NCI-H2029 (cell line): ENCODE measurements at regions not wholly inside any gene's neighbourhood (a gene's known extent, or its start where the extent isn't known, plus 50 kb on each side); places are given as distances from the start of the nearest gene placed in this dataset.
"Not testable (repeated sequence)": the region's sequence is repeated elsewhere in the genome, so short reads cannot be mapped to it uniquely, and the experiment has no call there.

Experiments
- DNase-seq: peaks from one replicate; lab custom pipeline; 2025; lab: John Stamatoyannopoulos, UW

DNA sequence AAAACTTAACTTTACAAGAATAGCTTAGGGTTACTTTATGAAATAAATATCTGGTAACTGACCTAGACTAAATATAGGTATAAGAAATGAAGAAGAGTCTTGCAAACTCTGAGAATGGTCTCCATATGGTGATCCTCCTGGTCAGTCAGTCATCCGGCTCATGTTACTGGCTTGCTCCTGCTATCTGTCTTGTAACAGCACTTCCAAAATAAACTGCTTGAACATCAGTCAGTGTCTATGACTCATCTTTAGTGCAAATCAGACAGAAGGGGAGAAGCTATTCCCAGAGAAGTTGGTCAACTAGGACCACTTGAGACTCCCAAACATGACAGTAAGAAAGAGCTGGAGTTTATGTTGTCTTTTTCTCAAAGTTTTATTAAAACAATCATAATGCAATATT, 1550.9 kb downstream of the PCDH9 start:
- DNase-seq = no peak

DNA sequence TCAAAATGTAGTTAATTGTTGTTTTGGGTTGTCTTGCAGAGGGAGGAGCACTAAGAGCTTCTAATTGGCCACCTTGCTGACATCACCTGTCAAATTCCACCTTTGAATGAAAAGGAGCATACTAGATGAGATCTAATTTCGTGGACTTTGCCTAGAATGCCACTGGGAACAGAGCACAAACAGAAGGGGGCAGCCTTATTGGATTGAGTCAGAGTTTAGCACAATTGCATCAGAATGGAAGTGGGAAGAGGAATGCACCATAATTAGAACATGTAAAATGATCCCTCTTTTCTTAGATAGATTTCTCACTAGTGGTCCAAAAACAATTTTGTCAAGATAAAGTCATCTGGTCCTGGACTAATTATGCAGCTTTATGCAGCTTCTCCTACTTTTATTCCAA, 1552.2 kb downstream of the PCDH9 start:
- DNase-seq = no peak

DNA sequence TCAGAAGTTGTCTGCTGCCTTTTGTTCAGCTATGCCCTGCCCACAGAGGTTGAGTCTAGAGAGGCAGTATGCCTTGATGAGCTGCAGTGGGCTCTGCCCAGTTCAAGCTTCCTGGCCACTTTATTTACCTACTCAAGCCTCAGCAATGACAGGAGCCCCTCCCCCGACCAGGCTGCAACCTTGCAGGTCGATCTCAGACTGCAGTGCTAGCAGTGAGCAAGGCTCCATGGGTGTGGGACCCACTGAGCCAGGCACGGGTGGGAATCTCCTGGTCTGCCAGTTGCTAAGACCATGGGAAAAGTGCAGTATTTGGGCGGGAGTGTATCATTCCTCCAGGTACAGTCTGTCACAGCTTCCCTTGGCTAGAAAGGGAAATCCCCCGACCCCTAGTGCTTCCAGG, 1554.8 kb downstream of the PCDH9 start:
- not testable (repeated sequence) for DNase-seq

DNA sequence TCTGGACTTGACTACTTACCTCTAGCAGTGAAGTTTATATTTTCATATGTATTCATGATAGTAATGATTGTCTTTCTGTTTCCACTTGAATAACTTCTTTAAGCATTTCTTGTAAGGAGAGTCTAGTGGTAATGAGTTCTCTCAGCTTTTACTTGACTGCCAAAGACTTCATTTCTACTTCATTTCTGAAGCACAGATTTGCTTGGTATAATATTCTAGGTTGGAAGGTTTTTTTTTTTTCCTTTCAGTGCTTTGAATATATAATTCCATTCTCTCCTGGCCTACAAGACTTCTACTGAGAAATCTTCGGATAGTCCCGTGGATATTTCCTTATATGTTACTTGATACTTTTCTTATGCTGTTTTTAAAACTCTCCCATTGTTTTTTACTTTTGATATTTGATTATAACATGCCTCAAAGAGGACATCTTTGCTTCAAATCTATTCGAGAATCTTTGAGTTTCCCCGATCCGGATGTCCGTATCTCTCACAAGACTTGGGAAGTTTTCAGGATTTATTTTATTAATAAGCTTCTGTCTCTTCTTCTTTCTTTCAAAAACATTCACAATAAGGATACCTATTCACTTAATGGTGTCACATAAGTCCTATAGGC, 1560.0 kb downstream of the PCDH9 start:
- DNase-seq = no peak

DNA sequence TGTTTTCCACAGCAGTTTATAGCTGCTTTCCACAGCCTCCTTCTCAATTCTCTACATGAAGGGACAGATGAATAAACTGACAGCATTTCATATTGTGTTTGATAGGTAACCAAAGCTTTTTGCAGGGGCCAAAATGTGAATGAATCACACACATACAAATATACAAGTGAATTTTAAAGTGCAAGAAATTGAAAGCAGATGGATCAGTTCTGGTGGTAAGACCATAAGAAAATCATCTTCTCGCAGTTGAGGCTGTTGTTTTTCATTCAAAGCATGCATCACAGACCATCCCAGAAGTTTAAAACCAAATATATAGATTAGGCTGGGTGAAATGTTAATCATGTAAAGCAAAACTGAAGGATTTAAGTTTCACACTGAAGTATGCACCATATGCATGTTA, 1569.4 kb downstream of the PCDH9 start:
- no peak for DNase-seq

DNA sequence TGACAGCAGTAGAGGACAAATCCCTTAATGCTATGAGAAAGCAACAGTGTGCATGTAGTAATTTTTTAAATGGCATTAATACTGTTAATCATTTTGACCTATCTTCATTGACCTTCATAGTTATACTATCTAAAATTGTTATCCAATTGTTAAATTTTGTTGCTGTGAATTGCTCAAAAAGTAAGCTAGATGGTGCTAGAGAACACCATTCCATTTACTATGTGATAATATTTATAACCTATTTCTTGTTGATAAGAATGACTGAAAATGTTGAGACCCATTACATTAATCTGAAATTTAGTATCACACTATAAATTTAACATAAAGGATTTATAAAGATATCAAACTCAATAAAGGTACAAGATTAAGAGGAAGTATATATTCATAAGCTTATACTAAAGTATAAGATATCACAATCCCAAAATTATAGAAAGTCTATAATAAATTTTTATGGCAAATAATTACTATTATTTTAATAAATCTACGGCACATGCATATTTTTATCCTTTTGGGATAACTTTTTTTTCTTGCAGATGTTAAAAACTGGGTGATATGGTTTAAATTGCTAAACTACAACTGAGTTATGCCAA, 1573.3 kb downstream of the PCDH9 start:
- DNase-seq = no peak

DNA sequence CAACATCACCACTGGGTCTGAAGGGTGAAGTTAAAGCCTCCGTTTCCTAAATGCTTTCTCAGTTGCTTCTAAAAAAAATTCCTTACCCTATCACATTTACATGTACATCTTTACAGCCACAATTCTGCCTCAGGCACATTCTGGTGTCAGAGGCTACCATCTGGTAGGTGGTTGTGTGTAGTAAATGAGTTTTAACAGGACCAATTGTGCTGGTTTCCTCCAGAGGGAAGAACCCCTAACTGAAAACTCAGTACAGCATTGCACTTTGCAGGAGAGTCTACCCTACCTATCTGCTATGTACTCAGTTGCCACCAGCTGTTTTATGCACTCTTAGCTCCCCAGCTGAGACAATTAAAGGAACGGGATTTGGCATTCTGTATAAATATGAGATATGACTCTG, 1576.5 kb downstream of the PCDH9 start:
- no peak for DNase-seq

DNA sequence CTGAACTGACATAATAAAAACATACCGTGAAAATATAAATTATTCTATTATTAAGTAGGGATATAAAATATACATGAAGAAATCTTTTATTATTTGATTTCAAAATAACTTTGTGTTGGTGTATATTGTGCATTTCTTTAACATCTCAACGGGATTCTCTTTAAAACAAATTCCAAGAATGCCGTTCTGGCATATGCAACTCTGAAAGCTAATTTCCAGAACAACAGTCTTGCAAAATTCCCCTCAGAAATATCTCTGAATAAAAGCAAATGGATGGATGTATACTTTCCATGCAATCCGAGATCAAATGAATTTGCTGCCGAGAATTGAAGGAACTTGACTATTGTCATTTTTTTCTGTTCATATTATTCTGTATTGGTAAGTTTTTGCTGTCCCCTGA, 1579.8 kb downstream of the PCDH9 start:
- no peak for DNase-seq

DNA sequence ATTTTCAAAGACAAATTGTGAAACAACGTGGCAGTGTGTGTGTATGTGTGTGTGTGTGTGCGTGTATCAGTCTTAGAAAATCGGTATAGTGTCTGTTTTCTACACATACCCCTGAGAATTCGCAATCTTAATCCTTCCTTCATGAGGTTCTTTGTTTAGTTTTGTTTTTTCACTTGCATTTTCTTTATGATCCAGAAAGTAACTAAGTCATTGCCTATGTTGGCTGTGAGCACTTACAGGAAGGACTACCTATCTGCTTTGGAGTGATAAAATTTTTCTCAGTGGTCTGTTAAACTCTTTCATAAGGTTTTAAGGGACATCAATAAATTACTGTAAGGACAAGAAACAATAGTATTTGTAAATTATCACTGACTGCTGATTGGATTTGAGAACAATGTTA, 1587.1 kb downstream of the PCDH9 start:
- DNase-seq = no peak

DNA sequence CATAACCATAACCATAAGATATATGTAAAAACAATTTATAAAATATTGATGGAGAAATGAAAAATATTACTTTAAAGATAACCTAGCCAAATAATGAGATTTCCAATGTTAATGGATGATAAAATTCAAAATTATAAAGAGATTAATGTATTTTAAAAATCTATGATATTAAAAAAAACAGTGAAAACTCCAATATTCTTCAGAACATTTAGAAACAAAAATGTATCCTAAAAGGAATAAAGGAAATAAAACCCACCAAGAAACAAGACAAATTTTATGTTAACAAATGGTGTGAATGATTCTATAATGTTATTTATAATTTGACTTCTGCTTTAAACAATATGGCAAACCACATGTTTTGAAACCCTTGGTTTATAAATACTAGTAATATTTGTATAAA, 1587.8 kb downstream of the PCDH9 start:
- no peak for DNase-seq

DNA sequence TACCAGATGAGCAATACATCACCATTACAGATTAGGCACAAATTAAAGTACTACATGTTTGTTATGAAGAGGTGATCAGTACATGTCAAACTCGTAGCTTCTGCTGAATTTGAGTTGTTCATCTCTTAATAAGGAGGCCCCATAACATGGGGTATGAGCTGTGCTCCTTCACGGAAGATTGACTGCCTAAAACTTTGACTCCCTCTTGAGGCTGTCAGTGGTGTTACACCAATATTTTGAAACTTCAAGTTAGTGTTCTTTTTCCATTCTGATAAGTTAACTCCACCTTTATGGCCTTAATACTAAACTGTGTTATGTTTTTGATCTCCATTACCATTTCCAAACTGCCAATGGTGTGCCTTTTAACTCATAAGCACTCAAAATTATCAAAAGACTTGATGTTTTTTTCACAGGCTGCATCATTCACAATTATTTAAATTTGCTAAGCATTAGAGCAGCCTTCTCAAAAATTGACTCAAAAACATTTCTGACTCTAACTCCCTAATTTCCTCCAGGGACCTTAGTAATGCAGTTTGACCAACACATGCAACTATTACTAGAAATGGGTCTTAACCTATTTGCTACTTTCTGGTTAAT, 1591.5 kb downstream of the PCDH9 start:
- no peak for DNase-seq

DNA sequence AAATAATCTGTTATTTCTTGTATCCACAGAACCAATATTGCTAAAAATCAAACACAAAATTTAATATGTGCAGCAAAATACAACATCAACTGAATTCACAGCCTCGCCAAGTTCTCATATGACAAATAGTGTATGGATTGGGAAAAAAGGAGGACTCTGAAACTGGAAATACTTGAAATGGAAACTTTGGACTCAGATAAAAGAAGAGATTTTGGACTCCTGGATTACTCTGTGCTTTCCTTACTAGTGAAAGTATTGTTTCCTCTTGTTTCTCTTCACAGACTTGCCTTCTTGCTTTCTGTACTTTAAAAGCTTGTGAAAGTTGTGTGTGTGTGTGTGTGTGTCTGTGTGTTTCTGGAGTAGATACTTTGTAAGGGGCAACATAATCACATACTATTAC, 1596.3 kb downstream of the PCDH9 start:
- no peak for DNase-seq

DNA sequence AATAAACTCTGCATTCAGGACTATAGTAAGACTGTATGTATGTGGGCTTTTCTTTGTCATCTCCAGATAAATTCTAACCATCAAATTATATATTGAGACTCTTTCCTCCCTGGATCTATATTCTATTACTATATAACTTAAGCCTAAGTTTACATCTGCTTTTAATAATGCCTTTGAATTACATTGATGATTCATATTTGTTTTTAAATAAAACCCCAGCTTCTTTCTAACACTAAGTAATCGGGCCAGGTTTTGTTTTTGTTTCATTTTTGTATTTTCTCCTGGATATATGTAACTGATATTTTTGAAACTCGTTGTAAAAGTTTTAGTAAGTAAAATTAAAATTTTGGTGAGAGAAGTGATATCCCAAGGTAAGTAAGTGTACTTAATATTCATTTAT, 1599.1 kb downstream of the PCDH9 start:
- DNase-seq = no peak

DNA sequence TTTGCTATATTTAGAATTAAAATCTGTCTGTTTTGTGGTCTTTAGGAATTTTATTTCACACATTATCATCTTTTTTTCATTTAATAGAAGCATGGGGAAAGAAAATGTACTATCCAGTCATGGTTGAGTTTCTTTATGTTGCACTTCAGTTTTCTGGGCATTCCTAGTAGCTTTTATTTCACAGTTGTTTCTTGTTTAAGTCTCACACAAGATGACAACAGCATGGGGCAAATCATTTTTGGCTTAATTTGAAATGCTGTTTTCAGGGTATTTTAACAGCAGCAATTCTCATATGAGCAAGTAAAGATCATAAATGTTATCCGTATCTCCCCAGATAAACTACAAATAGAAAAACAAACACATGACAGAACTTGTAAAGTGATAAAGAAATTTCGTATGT, 1600.2 kb downstream of the PCDH9 start:
- DNase-seq = no peak

DNA sequence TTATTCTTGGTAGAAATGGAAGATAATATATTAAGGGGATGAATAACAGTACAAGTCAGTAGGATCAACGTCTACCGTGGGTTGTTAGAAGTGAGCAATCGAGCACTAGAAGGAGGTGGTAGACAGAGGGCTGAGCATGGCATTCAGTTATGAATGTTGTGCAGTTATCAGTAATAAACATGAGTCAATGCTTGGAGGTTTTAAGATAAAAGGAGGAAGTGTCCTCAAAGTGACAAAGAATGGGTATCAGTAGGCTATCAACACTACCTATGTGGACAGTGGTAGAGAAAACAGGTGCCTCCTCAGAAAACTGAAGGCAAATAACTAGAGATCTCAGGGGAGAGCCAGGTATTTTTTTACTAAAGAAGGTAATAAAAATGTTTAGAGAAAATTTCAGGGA, 1607.0 kb downstream of the PCDH9 start:
- no peak for DNase-seq

DNA sequence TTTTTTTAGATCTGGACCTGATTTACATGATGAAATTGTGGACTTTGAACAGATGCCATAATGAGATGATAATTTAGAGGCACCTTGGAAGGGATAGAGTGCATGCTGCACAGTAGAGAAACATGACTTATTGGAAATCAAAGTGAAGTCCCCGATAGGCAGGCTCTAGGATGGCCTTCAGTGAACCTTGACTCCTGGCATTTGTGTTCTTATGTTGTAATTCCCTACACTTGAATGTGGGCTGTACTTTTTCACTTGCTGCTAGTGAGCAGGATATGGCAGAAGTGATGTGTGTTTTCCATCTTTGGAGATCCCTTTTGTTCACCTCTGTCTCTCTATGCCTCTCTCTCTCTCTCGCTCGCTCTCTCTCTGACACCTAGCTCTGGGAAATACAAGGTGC, 1614.6 kb downstream of the PCDH9 start:
- DNase-seq = no peak

DNA sequence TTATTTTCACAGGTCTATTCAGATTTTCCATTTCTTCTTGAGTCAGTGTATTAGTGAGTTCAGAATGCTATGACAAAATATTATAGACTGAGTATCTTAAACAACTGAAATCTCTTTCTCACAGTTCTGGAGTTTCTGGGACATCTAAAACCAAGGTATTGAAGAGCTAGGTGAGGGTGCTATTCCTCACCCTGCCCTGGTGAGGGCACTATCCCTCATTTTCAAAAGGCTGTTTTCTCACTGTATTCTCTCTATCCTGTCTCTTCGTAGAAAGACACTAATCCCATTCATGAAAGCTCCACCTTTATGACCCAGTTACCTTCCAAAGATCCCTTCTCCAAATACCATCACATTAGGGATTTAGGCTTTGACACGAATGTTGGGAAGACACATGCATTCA, 1617.1 kb downstream of the PCDH9 start:
- no peak for DNase-seq

DNA sequence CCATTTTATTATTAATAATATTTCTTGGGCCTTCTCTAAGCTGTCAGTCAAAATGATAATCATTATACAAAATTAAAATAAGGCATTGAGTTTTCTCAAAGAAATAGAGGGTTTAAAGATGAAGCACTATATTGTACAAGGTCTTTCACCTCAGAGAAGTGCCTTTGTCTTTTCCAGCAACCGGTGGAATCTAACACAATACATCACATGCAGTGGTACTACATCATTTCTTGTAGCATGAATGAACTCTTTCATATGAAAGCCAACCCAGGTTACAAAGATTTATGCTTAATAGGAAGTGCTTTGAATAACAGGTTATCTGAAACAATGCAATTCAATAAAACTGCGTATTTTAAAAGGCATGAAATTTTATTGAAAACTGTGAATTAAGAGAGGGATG, 1620.8 kb downstream of the PCDH9 start:
- no peak for DNase-seq

DNA sequence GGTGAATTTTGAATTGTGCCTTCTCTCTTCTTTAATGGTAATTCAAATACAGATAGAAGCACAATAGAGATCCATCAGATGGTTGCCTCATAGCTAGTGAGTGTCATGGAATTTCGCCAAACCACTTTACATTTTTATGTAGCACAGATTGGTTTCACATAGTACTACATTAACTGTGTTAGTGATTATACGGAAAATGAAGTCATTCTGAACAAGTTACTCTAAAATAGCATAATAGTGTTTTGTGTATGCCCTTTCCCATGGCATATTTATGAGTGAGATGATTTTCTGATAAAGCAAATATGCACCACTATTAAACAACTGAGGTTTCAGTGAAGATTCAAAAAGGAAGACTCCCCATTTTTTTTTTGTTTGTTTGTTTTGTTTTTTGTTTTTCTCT, 1623.5 kb downstream of the PCDH9 start:
- no peak for DNase-seq

DNA sequence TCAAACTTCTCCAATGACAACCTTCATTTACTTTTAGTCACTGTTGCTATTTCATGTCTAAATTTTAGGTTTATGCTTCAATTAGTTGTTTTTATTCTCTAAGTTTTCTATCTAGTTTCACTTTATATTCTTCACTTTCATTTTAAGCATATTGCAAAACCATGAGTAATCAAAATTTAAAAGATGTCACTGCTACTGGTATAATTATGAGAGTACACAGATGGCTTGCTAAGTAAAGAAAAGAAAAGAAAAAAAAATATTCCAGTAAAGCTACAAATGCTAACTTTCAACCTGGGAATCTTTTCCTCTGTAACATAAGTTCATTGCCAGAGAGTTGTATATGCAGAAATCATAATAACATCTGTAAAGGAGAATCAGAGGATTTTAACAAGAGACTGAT, 1624.7 kb downstream of the PCDH9 start:
- DNase-seq = no peak

DNA sequence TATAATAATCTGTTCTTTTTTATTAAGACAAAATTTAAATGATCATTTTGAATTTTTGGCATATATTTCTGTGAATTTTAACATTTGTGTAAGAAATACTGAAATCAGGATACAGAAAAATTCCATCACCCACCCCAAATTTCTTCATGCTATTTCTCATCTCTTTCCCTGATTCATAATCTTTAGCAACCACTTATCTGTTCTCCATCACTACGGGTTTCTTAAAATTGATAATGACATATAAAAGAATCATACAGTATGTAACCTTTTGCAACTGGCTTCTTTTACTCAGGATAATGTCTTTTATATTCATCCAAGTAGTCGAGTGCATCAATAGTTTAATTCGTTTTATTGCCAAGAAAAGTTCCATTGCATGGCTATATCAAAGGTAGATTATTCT, 1627.0 kb downstream of the PCDH9 start:
- no peak for DNase-seq

DNA sequence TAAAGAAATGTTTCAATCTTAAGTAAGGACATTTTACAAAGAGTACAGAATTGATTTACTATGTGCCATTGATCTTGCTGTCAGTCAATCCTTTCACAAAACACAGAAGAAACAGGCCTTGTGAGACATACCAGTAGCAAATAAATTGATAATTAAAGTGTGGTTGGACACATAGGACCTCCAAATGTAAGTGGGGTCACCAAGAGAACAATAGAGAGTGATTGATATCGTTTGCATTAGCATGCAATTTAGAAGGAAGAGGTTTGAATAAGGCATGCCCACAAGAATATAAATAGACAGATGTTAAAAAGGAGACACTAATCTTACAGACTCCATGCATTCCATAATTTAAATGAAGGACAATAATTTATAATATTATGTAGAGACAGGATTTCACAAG, 1628.3 kb downstream of the PCDH9 start:
- no peak for DNase-seq

DNA sequence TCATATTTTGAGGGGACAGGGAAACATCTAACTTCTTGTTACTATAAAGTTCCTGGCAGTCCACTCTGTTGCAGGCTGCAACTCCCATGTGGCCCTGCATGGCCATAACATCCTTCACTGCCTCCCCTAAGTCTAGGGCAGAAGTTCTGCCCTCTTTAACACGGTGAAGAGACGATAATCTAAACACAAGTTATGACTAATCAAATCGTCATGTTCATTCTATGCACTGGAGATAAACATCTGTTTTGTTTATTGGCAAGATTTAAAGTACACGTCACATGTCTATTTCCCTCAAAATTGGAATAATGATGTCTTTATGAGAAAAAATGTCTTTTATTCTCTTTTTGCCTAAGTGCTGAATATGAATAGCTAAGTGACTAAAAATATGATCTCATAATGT, 1629.4 kb downstream of the PCDH9 start:
- no peak for DNase-seq
